ENCODE measurements at regions not wholly inside any gene's neighbourhood (a gene's known extent, or its start where the extent isn't known, plus 50 kb on each side); places are given as distances from the start of the nearest gene placed in this dataset.

- TF ChIP-seq CTCF (IDR thresholded peaks at IDR 0.05) = no peak
- TF ChIP-seq POLR2AphosphoS5 (IDR thresholded peaks at IDR 0.05) = no peak
Observed at GRCh38 chr3:70808881-70809280, 496.4 kb upstream of the MDFIC2 start.
